Left renal pelvis (tissue), 4 donors: ENCODE measurements at regions not wholly inside any gene's neighbourhood (a gene's known extent, or its start where the extent isn't known, plus 50 kb on each side); places are given as distances from the start of the nearest gene placed in this dataset.

ENCODE experiments used
- DNase-seq, 4 donors: peaks; one replicate each; pipeline ENCODE4 v3.0.0-alpha.2; 2013; ENCODE audit warnings: low read depth in 4 of 4, low spot score in 3 of 4

DNA sequence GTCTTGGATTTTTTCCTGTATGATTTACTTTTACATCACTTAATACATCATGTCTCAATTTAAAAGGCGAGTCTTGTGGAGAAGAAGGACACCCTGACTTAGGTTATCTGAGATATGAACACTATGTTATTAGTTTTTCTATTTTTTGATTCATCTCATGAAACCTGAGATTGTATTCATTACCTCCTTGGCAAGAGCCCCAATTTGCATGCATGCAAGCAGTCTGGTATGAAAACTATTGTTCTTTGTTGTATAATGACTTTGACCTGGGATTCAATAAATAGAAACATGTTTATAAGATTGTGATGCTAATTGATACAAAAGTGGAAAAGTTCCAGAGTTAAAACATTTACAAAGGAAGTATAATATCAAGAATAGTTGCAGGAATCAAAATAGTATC, 576.1 kb downstream of the NOVA1 start:
- DNase-seq = no peak

- no peak for DNase-seq
Observed at GRCh38 chr14:26017270-26017669, 580.6 kb downstream of the NOVA1 start.

- no peak for DNase-seq
Observed at GRCh38 chr14:26008290-26008689, 589.5 kb downstream of the NOVA1 start.

DNA sequence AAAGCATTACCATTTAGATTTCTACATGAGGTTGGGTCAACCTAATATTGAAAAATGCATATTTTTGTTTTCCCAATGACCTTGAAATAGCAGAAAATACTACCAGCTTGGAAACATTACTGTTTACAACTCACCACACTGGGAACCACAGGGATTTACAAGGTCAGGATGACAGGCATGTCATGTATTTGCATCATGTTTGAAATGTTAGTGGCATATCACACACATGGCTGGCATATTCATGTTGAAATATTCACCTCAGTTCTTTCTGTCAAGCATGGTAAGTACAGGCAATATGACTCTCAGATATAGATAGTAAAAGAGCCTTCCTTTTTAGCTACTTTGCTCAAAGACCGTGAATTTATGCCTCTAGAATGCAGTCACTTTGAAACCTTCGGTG, 593.5 kb downstream of the NOVA1 start:
- DNase-seq = no peak

- no peak for DNase-seq
Observed at GRCh38 chr14:25993830-25994229, 604.0 kb downstream of the NOVA1 start.

- DNase-seq = no peak
Observed at GRCh38 chr14:25988536-25988935, 609.3 kb downstream of the NOVA1 start.

DNA sequence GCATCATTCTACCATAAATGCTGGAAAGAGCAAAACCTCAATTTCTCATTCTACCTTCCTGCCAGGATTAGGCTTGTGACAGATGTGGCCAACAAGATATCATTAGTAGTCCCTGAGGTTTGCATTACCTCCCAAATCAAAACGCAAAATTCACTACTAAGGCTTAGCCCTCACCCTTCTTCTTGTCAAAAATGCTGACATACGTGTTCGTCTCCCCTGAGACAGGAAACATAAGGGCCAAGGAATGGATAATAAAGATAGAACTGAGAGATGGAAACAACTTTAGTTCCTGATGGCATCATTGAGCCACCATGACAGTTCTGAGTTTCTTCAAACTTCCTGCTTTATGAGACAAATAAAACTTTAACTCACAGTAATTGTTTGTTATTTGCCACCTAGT, 642.1 kb downstream of the NOVA1 start:
- DNase-seq = no peak

- no peak for DNase-seq
Observed at GRCh38 chr14:25953532-25954139, 644.2 kb downstream of the NOVA1 start.

DNA sequence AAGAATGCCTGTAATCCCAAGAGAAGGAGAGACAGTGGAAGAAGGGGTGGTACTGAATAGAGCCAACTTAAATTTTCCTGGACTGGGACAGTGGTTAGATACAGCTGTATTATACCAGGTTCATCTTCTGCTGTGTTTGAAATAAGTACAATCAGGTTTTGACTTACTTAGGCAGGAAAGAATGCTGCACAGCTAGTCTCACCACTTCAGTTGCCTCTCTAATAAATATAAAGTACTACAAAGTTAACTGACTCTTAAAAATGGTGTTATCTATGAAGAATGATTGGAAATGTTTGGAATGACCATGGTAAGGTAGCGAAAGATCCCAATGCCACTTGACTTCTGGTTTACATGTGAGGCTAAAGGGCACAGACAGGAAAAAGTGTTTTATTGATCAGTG, 652.1 kb downstream of the NOVA1 start:
- no peak for DNase-seq

- DNase-seq = no peak
Observed at GRCh38 chr14:25944020-25944419, 653.8 kb downstream of the NOVA1 start.

- no peak for DNase-seq
Observed at GRCh38 chr14:25943329-25943728, 654.5 kb downstream of the NOVA1 start.

DNA sequence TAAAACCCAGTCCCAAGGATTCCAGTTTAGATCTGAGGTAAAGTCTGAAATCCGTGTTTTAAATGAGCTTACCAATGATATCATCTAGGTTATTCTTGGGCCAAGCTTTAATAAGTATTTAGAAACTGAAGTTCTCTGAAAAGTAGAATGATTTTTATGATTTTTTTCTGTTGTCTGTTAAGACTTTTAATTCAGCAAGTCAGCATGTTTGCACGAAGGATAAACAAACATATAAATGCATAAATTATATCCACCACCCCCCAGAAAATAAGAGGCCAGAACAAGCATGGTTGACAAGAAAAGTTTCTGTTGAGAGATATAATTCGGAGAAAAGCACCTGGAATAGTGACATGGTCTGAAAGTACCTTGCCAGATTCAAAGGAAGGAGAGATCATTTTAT, 655.7 kb downstream of the NOVA1 start:
- DNase-seq = no peak

DNA sequence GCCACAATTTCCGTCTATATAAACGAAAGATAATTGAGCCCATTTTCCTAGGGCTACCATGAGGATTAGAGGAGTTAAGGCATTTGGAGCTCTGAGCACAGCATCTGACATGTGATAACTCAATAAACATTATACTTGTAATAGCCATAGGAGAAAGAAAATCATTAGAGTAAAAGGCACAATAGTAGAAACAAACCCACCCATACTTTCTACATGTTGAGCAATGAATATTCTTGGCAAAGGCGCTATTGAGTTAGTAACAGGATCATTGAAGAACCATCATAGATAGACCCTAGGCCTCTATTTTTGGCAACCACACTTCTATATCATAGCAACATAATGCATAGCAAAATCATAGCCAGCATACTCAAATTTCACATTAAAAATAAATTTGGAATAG, 664.1 kb downstream of the NOVA1 start:
- DNase-seq = no peak

DNA sequence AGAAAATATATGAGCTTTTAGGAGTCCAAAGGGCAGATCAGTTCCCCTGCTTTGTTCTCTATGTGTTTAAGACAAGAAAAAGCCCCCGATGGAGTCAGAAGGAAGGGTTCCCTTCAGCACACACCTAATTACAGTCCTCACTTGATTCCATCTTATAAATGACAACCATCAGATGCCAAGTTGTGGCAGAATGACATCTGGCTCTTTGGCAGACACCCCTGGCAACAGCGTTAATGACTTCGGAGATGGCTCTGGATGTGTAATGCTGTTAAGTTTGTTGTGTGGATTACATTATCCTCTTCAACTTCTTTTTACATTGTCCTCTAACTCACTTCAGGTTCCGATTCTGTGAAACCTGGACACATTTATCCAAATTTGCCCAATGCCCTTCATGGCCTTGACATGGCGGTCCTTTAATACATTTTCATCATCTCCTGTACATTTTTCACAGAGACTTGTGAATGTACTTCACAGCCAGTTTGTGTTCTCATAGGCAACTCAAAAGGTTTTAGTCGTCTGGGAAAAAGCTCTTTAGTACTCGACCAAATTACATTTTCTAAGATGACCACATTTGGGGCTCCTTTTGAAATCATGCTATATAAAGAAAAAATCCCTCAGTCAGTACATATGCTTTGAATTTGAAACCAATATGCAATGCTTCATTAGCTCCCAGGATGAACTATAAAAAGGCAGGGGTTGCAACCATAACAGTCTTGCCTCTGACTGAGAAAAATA, 667.8 kb downstream of the NOVA1 start:
- no peak for DNase-seq

GRCh38 chr14:25911831-25912230, 686.0 kb downstream of the NOVA1 start:
- DNase-seq = no peak

- no peak for DNase-seq
Observed at GRCh38 chr14:25909045-25909747, 688.6 kb downstream of the NOVA1 start.

DNA sequence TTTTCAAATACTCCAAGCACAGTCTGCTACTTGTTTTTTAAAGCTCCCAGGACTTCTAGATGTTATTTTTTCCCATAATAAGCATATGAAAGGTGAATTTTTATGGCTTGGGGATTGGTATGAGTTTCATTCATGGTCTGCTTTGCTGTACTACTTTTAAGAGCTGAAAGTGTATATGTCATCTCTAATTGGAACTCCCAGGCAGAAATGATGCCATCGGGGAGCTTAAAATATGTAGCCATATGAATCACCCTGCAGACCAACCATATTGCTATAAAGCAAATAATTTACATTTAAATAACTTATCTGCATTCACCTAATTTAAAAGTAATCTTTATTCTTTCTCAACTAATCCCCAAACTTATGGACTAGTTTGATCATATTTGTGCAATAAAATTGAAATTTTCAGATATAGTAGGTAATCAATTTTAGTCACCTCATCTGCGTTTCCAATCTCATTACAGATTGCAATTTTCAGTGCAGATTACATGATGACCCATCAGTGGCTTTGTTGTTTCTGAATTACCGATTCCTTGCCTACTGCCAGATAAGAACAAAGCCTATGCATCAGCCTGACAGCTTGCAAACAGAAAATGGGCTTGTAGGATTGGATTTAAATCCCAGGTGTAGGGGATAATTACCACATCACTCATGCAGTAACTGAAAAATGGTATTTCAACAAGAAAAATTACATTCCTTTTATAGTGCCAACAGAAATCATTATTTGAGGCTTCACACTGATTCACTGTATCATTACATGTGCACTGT, 689.4 kb downstream of the NOVA1 start:
- no peak for DNase-seq

- no peak for DNase-seq
Observed at GRCh38 chr14:25904446-25904845, 693.4 kb downstream of the NOVA1 start.

DNA sequence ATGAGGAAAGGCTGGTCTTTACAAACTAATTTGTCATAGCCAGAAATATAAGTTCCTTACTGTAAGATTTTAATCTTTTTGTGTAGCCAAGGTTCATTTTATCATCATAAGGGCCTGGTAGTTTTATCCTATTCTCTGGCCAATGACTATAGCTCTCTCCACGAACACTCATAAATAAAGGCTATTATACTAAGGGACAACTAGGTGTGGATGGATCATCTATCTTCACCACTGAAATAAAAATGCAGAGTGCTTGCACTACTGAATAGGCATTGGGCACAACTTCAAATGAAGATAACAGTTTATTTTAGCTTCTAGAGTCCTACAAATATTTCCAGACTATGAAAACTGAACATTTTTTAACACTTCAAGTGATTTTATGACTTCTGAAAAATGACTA, 698.6 kb downstream of the NOVA1 start:
- no peak for DNase-seq

GRCh38 chr14:25896777-25897176, 701.1 kb downstream of the NOVA1 start:
- DNase-seq = no peak

DNA sequence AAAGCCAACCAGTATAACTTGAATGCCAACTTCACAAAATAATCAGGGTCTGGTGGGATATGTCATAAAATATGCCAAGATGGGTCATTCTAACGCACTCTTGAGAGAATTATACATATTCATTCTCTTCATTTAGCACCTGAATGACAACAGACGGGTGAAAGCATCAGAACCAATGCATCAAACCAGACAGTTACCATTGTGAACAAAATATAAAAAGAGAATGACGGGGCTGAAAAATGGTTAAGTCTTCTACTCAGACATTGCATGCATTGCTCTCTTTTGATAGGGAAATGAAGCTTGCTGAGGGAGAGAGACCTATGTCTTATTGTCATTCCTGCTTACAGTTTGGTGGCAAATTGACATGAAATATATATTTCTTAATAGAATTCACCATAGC, 702.1 kb downstream of the NOVA1 start:
- no peak for DNase-seq
